ENCODE measurements at regions not wholly inside any gene's neighbourhood (a gene's known extent, or its start where the extent isn't known, plus 50 kb on each side); places are given as distances from the start of the nearest gene placed in this dataset.
"Not testable (repeated sequence)": the region's sequence is repeated elsewhere in the genome, so short reads cannot be mapped to it uniquely, and the experiment has no call there.

DNA sequence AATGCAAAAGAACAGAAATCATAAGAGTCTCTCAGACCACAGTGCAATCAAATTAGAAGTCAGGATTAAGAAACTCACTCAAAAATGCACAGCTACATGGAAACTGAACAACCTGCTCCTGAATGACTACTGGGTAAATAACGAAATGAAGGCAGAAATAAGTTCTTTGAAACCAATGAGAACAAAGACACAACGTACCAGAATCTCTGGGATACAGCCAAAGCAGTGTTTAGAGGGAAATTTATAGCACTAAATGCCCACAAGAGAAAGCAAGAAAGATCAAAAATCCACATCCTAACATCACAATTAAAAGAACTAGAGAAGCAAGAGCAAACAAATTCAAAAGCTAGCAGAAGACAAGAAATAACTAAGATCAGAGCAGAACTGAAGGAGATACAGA lies 160.5 kb upstream of the ZNF648 start:
- H3K4me3 ChIP-seq (ENCODE audit: control extremely low read depth in 1 of 5, extremely low read depth in 1 of 5, insufficient read depth in 1 of 5, low read depth in 2 of 5, low read length in 4 of 5); H4K20me1 ChIP-seq (ENCODE audit: control insufficient read depth, insufficient read depth, low read length, poor library complexity, severe bottlenecking); H3K4me3 Mint-ChIP-seq; CTCF ChIA-PET; intact Hi-C loops (cut with micrococcal nuclease); H3K36me3 ChIP-seq (replicated peaks in 1 of 2; ENCODE audit: control extremely low read depth in 1 of 2, control insufficient read depth in 1 of 2, extremely low read depth in 1 of 2, insufficient read depth in 2 of 2, low read length in 1 of 2); H3K4me2 ChIP-seq (replicated peaks; ENCODE audit: low read depth, low read length, poor library complexity, severe bottlenecking); H3K4me1 ChIP-seq (ENCODE audit: control insufficient read depth in 2 of 2, insufficient read depth in 2 of 2, low read length in 2 of 2); H3K9me3 ChIP-seq (ENCODE audit: control extremely low read depth in 1 of 3, control insufficient read depth in 2 of 3, insufficient read depth in 1 of 3, low read length in 2 of 3); ATAC-seq (ENCODE audit: low read depth); H3K9ac ChIP-seq (ENCODE audit: low read length); H3K27ac Mint-ChIP-seq; H3K4me1 Mint-ChIP-seq; H3K9me3 Mint-ChIP-seq (ENCODE audit: insufficient read depth); H2AFZ ChIP-seq (ENCODE audit: insufficient read depth, low read depth, low read length, poor library complexity, severe bottlenecking); H3K27me3 ChIP-seq (replicated peaks in 1 of 4; ENCODE audit: control extremely low read depth in 1 of 4, control insufficient read depth in 3 of 4, insufficient read depth in 4 of 4, low read length in 3 of 4); POLR2A ChIA-PET; H3K79me2 ChIP-seq (ENCODE audit: control insufficient read depth, insufficient read depth, low read length); H3K27ac ChIP-seq (ENCODE audit: low read length in 2 of 2); DNase-seq: not testable (repeated sequence)
- WGBS (ENCODE audit: insufficient coverage): no CpG with 5 or more reads among the region's 2 CpGs
- peaks cover 40% of the 10 kb centered on the region for H3K27me3 Mint-ChIP-seq

DNA sequence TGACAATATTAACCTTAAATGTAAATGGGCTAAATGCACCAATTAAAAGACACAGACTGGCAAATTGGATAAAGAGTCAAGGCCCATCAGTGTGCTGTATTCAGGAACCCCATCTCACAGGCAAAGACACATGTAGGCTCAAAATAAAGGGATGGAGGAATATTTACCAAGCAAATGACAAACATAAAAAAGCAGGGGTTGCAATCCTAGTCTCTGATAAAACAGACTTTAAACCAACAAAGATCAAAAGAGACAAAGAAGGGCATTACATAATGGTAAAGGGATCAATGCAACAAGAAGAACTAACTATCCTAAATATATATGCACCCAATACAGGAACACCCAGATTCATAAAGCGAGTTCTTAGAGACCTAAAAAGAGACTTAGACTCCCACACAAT lies 159.9 kb upstream of the ZNF648 start:
- H3K79me2 ChIP-seq (ENCODE audit: control insufficient read depth, insufficient read depth, low read length); H3K27ac Mint-ChIP-seq; H3K9me3 ChIP-seq (ENCODE audit: control extremely low read depth in 1 of 3, control insufficient read depth in 2 of 3, insufficient read depth in 1 of 3, low read length in 2 of 3); intact Hi-C loops (cut with micrococcal nuclease); CTCF ChIA-PET; H3K36me3 ChIP-seq (replicated peaks in 1 of 2; ENCODE audit: control extremely low read depth in 1 of 2, control insufficient read depth in 1 of 2, extremely low read depth in 1 of 2, insufficient read depth in 2 of 2, low read length in 1 of 2); ATAC-seq (ENCODE audit: low read depth); H3K27ac ChIP-seq (ENCODE audit: low read length in 2 of 2); H4K20me1 ChIP-seq (ENCODE audit: control insufficient read depth, insufficient read depth, low read length, poor library complexity, severe bottlenecking); H3K4me1 Mint-ChIP-seq; POLR2A ChIA-PET; H3K27me3 ChIP-seq (replicated peaks in 1 of 4; ENCODE audit: control extremely low read depth in 1 of 4, control insufficient read depth in 3 of 4, insufficient read depth in 4 of 4, low read length in 3 of 4); H2AFZ ChIP-seq (ENCODE audit: insufficient read depth, low read depth, low read length, poor library complexity, severe bottlenecking); H3K9ac ChIP-seq (ENCODE audit: low read length); H3K4me1 ChIP-seq (ENCODE audit: control insufficient read depth in 2 of 2, insufficient read depth in 2 of 2, low read length in 2 of 2); H3K9me3 Mint-ChIP-seq (ENCODE audit: insufficient read depth); H3K4me3 ChIP-seq (ENCODE audit: control extremely low read depth in 1 of 5, extremely low read depth in 1 of 5, insufficient read depth in 1 of 5, low read depth in 2 of 5, low read length in 4 of 5); H3K4me3 Mint-ChIP-seq; DNase-seq; H3K4me2 ChIP-seq (replicated peaks; ENCODE audit: low read depth, low read length, poor library complexity, severe bottlenecking): not testable (repeated sequence)
- WGBS (ENCODE audit: insufficient coverage): 80% methylated on average over 1 of the region's 1 CpG
- peaks cover 38% of the 10 kb centered on the region for H3K27me3 Mint-ChIP-seq

DNA sequence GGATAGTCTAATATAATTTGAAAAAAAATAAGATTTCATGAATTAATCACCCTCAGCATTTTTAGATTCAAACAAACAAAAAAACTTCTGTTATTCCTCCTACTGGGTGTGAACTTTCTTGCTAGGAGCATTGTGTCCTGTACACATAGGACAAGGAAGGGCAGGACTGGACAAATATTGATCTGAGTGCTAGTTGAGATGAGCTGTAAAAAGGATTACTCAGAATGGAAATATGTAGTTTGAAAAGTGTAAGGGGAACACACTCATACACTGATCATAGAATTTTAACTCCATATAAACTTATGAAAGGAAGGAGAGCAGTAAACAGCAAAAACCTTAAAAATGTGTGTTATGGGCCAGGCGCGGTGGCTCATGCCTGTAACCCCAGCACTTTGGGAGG lies 156.5 kb upstream of the ZNF648 start:
- Mint-ChIP-seq H3K27ac (no peak overlapping the region), H3K9me3 (ENCODE audit: insufficient read depth) (peaks cover 6% of the 10 kb centered on the region), H3K4me3 (no peak overlapping the region), H3K4me1 (no peaks in the 10 kb centered on the region), H3K27me3 (peaks cover 36% of the 10 kb centered on the region)
- Histone ChIP-seq H4K20me1 (ENCODE audit: control insufficient read depth, insufficient read depth, low read length, poor library complexity, severe bottlenecking) (no peaks in the 10 kb centered on the region), H3K27me3 (replicated peaks in 1 of 4; ENCODE audit: control extremely low read depth in 1 of 4, control insufficient read depth in 3 of 4, insufficient read depth in 4 of 4, low read length in 3 of 4) (no peaks in the 10 kb centered on the region), H3K79me2 (ENCODE audit: control insufficient read depth, insufficient read depth, low read length) (no peaks in the 10 kb centered on the region), H3K9me3 (ENCODE audit: control extremely low read depth in 1 of 3, control insufficient read depth in 2 of 3, insufficient read depth in 1 of 3, low read length in 2 of 3) (no peaks in the 10 kb centered on the region), H3K4me2 (replicated peaks; ENCODE audit: low read depth, low read length, poor library complexity, severe bottlenecking) (no peak overlapping the region), H3K4me1 (ENCODE audit: control insufficient read depth in 2 of 2, insufficient read depth in 2 of 2, low read length in 2 of 2) (no peaks in the 10 kb centered on the region), H3K27ac (ENCODE audit: low read length in 2 of 2) (no peak overlapping the region), H2AFZ (ENCODE audit: insufficient read depth, low read depth, low read length, poor library complexity, severe bottlenecking) (no peak overlapping the region), H3K36me3 (replicated peaks in 1 of 2; ENCODE audit: control extremely low read depth in 1 of 2, control insufficient read depth in 1 of 2, extremely low read depth in 1 of 2, insufficient read depth in 2 of 2, low read length in 1 of 2) (no peaks in the 10 kb centered on the region), H3K4me3 (ENCODE audit: control extremely low read depth in 1 of 5, extremely low read depth in 1 of 5, insufficient read depth in 1 of 5, low read depth in 2 of 5, low read length in 4 of 5) (no peak overlapping the region), H3K9ac (ENCODE audit: low read length) (no peak overlapping the region)
- intact Hi-C loops (cut with micrococcal nuclease): no loop called here
- ChIA-PET POLR2A (no interaction called here), CTCF (no interaction called here)
- TF ChIP-seq EZH2 (IDR thresholded peaks at IDR 0.05; ENCODE audit: borderline replicate concordance, insufficient read depth, low read depth, low read length, poor library complexity, severe bottlenecking): no peak
- DNase-seq (no peak), ATAC-seq (ENCODE audit: low read depth) (no peak)
- WGBS (ENCODE audit: insufficient coverage): 75% methylated on average over 2 of the region's 2 CpGs

All from B cell (primary cell).